Chondrocyte (in vitro differentiated cells): ENCODE measurements at regions not wholly inside any gene's neighbourhood (a gene's known extent, or its start where the extent isn't known, plus 50 kb on each side); places are given as distances from the start of the nearest gene placed in this dataset.

Experiments
- DNase-seq: peaks from one replicate; pipeline ENCODE4 v3.0.0; 2021; ENCODE audit warnings: mixed read lengths, low spot score
- H3K27ac Mint-ChIP-seq: one replicate; pipeline ENCODE4 v1.8.0; 2021; ENCODE audit warnings: mild to moderate bottlenecking, moderate library complexity, mixed read lengths; ENCODE audit not compliant: unreplicated experiment
- H3K27me3 Mint-ChIP-seq: 2 replicates; pipeline ENCODE4 v1.8.0; 2021; ENCODE audit warnings: low read depth, mixed read lengths
- H3K36me3 Mint-ChIP-seq: 2 replicates; pipeline ENCODE4 v1.8.0; 2021; ENCODE audit warnings: low read depth, mixed read lengths
- H3K4me1 Mint-ChIP-seq: 2 replicates; pipeline ENCODE4 v1.8.0; 2021; ENCODE audit warnings: low read depth, mild to moderate bottlenecking, mixed read lengths
- H3K4me3 Mint-ChIP-seq: one replicate; pipeline ENCODE4 v1.8.0; 2021; ENCODE audit warnings: mild to moderate bottlenecking, moderate library complexity, mixed read lengths; ENCODE audit not compliant: unreplicated experiment
- H3K9me3 Mint-ChIP-seq: 2 replicates; pipeline ENCODE4 v1.8.0; 2021; ENCODE audit warnings: low read depth, mixed read lengths
- CTCF ChIP-seq: fragments of 200-600 bp; sonication (generic); IDR thresholded peaks from 2 replicates; pipeline ENCODE4 v1.5.0; 2021; ENCODE audit warnings: antibody characterized with exemption, mild to moderate bottlenecking, moderate library complexity

GRCh38 chr3:181300033-181300432, 310.5 kb upstream of the DNAJC19 start:
- no peak for DNase-seq
- no peak for TF ChIP-seq CTCF
- Mint-ChIP-seq H3K4me3 (no peak overlapping the region), H3K4me1 (no peaks in the 10 kb centered on the region), H3K9me3 (no peaks in the 10 kb centered on the region), H3K27me3 (peaks cover 22% of the 10 kb centered on the region), H3K36me3 (no peaks in the 10 kb centered on the region), H3K27ac (no peak overlapping the region)

- H3K9me3 Mint-ChIP-seq: no peaks in the 10 kb centered on the region
- no peak overlapping the region for H3K4me3 Mint-ChIP-seq
- H3K27ac Mint-ChIP-seq: no peak overlapping the region
- peaks cover 19% of the 10 kb centered on the region for H3K27me3 Mint-ChIP-seq
- DNase-seq: no peak
- H3K36me3 Mint-ChIP-seq: no peaks in the 10 kb centered on the region
- H3K4me1 Mint-ChIP-seq: no peaks in the 10 kb centered on the region
- TF ChIP-seq CTCF: no peak
Measured at GRCh38 chr3:181298421-181298820, 308.9 kb upstream of the DNAJC19 start.

- Mint-ChIP-seq H3K4me3 (no peak overlapping the region), H3K9me3 (no peaks in the 10 kb centered on the region), H3K4me1 (no peaks in the 10 kb centered on the region), H3K27me3 (peaks cover 8% of the 10 kb centered on the region), H3K27ac (no peak overlapping the region), H3K36me3 (no peaks in the 10 kb centered on the region)
- no peak for TF ChIP-seq CTCF
- no peak for DNase-seq
Measured at GRCh38 chr3:181292984-181293383, 303.4 kb upstream of the DNAJC19 start.

GRCh38 chr3:181290941-181291340, 301.4 kb upstream of the DNAJC19 start:
- Mint-ChIP-seq H3K9me3 (no peaks in the 10 kb centered on the region), H3K4me1 (no peaks in the 10 kb centered on the region), H3K36me3 (no peaks in the 10 kb centered on the region), H3K27me3 (peaks cover under 1% of the 10 kb centered on the region), H3K27ac (no peak overlapping the region), H3K4me3 (no peak overlapping the region)
- no peak for DNase-seq
- no peak for TF ChIP-seq CTCF

GRCh38 chr3:181289306-181289705, 299.8 kb upstream of the DNAJC19 start:
- H3K27ac Mint-ChIP-seq: no peak overlapping the region
- TF ChIP-seq CTCF: no peak
- H3K9me3 Mint-ChIP-seq: no peaks in the 10 kb centered on the region
- no peak overlapping the region for H3K4me3 Mint-ChIP-seq
- H3K36me3 Mint-ChIP-seq: no peaks in the 10 kb centered on the region
- no peaks in the 10 kb centered on the region for H3K27me3 Mint-ChIP-seq
- H3K4me1 Mint-ChIP-seq: no peaks in the 10 kb centered on the region
- no peak for DNase-seq
